IMR-90 (cell line): ENCODE measurements at regions not wholly inside any gene's neighbourhood (a gene's known extent, or its start where the extent isn't known, plus 50 kb on each side); places are given as distances from the start of the nearest gene placed in this dataset.

Source experiments
- ATAC-seq: fragments of 200-7000 bp; cut with Tn5 transposase; 2 replicates; pipeline ENCODE4 v1.9.1; 2020; ENCODE audit warnings: low read depth, mild to moderate bottlenecking, moderate library complexity
- BruUV-seq: library from RNA; stranded (reverse); fragments of 400-500 nt; replicated peaks from 2 replicates; lab custom pipeline; 2021; lab: Mats Ljungman, UMichigan
- CTCF ChIA-PET: fragments of 300-600 bp; formaldehyde crosslinking; extraction: SDS; loops from one replicate; lab custom pipeline; 2021; ENCODE audit warnings: antibody characterized with exemption; lab: Yijun Ruan, JAX
- POLR2A ChIA-PET: fragments of 300-600 bp; sonication (Branson Sonifier 250); formaldehyde crosslinking; loops from one replicate; lab custom pipeline; 2022; ENCODE audit warnings: antibody characterized with exemption; ENCODE audit not compliant: unreplicated experiment; lab: Charles Lee
- DNase-seq: peaks from one replicate; pipeline ENCODE4 v3.0.0; 2013
- H2AFZ ChIP-seq: replicated peaks from 2 replicates; pipeline ENCODE3; 2013; ENCODE audit warnings: low read length, mild to moderate bottlenecking; ENCODE audit not compliant: poor library complexity
- H2AK5ac ChIP-seq: 2 replicates; pipeline ENCODE4 v1.6.1; 2013; ENCODE audit warnings: low read depth, low read length, inconsistent platforms
- H2AK9ac ChIP-seq: replicated peaks from 2 replicates; pipeline ENCODE3; 2013; ENCODE audit warnings: mild to moderate bottlenecking, low read depth, low read length, moderate library complexity; ENCODE audit not compliant: poor library complexity
- H2BK120ac ChIP-seq: 2 replicates; pipeline ENCODE4 v1.6.1; 2013; ENCODE audit warnings: low read depth, low read length, inconsistent platforms
- H2BK15ac ChIP-seq: 3 replicates; pipeline ENCODE4 v1.6.1; 2013; ENCODE audit warnings: low read depth, low read length, inconsistent platforms
- H2BK20ac ChIP-seq: 2 replicates; pipeline ENCODE4 v1.6.1; 2013; ENCODE audit warnings: low read depth, mild to moderate bottlenecking, inconsistent platforms, low read length, moderate library complexity
- H2BK5ac ChIP-seq: 2 replicates; pipeline ENCODE4 v1.6.1; 2013; ENCODE audit warnings: mild to moderate bottlenecking, low read depth, low read length, inconsistent platforms; ENCODE audit not compliant: poor library complexity, severe bottlenecking
- H3K14ac ChIP-seq: replicated peaks from 2 replicates; pipeline ENCODE4 v1.6.1; 2013; ENCODE audit warnings: low read depth, low read length, inconsistent platforms
- H3K18ac ChIP-seq: 2 replicates; pipeline ENCODE4 v1.6.1; 2013; ENCODE audit warnings: low read depth, low read length, control low read depth
- H3K23ac ChIP-seq: 2 replicates; pipeline ENCODE4 v1.6.1; 2013; ENCODE audit warnings: low read depth, low read length, inconsistent platforms
- H3K27ac ChIP-seq: 2 replicates; pipeline ENCODE4 v1.5.1; 2013; ENCODE audit warnings: mild to moderate bottlenecking, control low read depth, low read length; ENCODE audit not compliant: insufficient read depth
- H3K27me3 ChIP-seq: 2 replicates; pipeline ENCODE4 v1.6.1; 2013; ENCODE audit warnings: low read length; ENCODE audit not compliant: control insufficient read depth, insufficient read depth
- H3K36me3 ChIP-seq: 2 replicates; pipeline ENCODE4 v1.6.1; 2013; ENCODE audit warnings: low read length, mixed read lengths; ENCODE audit not compliant: control insufficient read depth, insufficient read depth
- H3K4ac ChIP-seq: 2 replicates; pipeline ENCODE4 v1.6.1; 2013; ENCODE audit warnings: low read depth, low read length, inconsistent platforms
- H3K4me1 ChIP-seq: 2 replicates; pipeline ENCODE4 v1.6.1; 2013; ENCODE audit warnings: low read length, mixed read lengths; ENCODE audit not compliant: control insufficient read depth, insufficient read depth
- H3K4me2 ChIP-seq: 2 replicates; pipeline ENCODE4 v1.6.1; 2013; ENCODE audit warnings: low read depth, mild to moderate bottlenecking, control low read depth, low read length, moderate library complexity
- H3K4me3 ChIP-seq: 2 replicates; pipeline ENCODE4 v1.5.1; 2013; ENCODE audit warnings: low read depth, mild to moderate bottlenecking, control low read depth, low read length, moderate library complexity; ENCODE audit not compliant: insufficient read depth
- H3K56ac ChIP-seq: 2 replicates; pipeline ENCODE4 v1.6.1; 2013; ENCODE audit warnings: low read length, inconsistent platforms; ENCODE audit not compliant: insufficient read depth; ENCODE audit errors: extremely low read depth
- H3K79me1 ChIP-seq, 2 experiments: 2 replicates each; pipeline ENCODE4 v1.6.1; 2013; ENCODE audit warnings: low read length in 2 of 2, inconsistent platforms in 1 of 2, low read depth in 1 of 2
- H3K9ac ChIP-seq: 2 replicates; pipeline ENCODE4 v1.6.1; 2013; ENCODE audit warnings: low read depth, low read length, control low read depth
- H3K9me1 ChIP-seq: 2 replicates; pipeline ENCODE4 v1.6.1; 2013; ENCODE audit warnings: low read length, inconsistent platforms; ENCODE audit not compliant: insufficient read depth
- H3K9me3 ChIP-seq: 2 replicates; pipeline ENCODE4 v1.6.1; 2013; ENCODE audit warnings: low read length; ENCODE audit not compliant: control insufficient read depth, insufficient read depth
- H4K20me1 ChIP-seq: 2 replicates; pipeline ENCODE4 v1.6.1; 2013; ENCODE audit warnings: low read length, inconsistent platforms; ENCODE audit not compliant: insufficient read depth
- H4K5ac ChIP-seq: 2 replicates; pipeline ENCODE4 v1.6.1; 2013; ENCODE audit warnings: mild to moderate bottlenecking, low read depth, low read length, control low read depth
- H4K8ac ChIP-seq, 2 experiments: 2 replicates each; pipeline ENCODE4 v1.6.1; 2013; ENCODE audit warnings: low read depth in 2 of 2, low read length in 2 of 2, control low read depth in 1 of 2, inconsistent platforms in 1 of 2
- H4K91ac ChIP-seq: 2 replicates; pipeline ENCODE4 v1.6.1; 2013; ENCODE audit warnings: low read depth, low read length, inconsistent platforms; ENCODE audit not compliant: insufficient read depth
- BHLHE40 ChIP-seq: fragments of 150-350 bp; IDR thresholded peaks from 2 replicates; pipeline ENCODE4 v1.6.1; 2016; ENCODE audit warnings: mild to moderate bottlenecking, low read depth, low read length
- CEBPB ChIP-seq: IDR thresholded peaks from 2 replicates; pipeline ENCODE4 v1.6.1; 2012; ENCODE audit warnings: low read depth, low read length, improper control_type of control experiment
- CHD1 ChIP-seq: IDR thresholded peaks from 2 replicates; pipeline ENCODE4 v1.6.1; 2012; ENCODE audit warnings: low read depth, low read length, improper control_type of control experiment
- FOS ChIP-seq: fragments of 150-350 bp; IDR thresholded peaks from 2 replicates; pipeline ENCODE4 v1.6.1; 2016; ENCODE audit warnings: low read depth, low read length
- MAFK ChIP-seq: IDR thresholded peaks from 2 replicates; pipeline ENCODE4 v1.6.1; 2012; ENCODE audit warnings: low read depth, low read length, improper control_type of control experiment
- MAZ ChIP-seq: IDR thresholded peaks from 2 replicates; pipeline ENCODE4 v1.6.1; 2012; ENCODE audit warnings: low read depth, mild to moderate bottlenecking, low read length, improper control_type of control experiment, moderate library complexity, borderline replicate concordance
- MXI1 ChIP-seq: IDR thresholded peaks from 2 replicates; pipeline ENCODE4 v1.6.1; 2012; ENCODE audit warnings: low read depth, mild to moderate bottlenecking, low read length, moderate library complexity, borderline replicate concordance
- NFE2L2 ChIP-seq: fragments of 150-350 bp; IDR thresholded peaks from 2 replicates; pipeline ENCODE4 v1.6.1; 2016; ENCODE audit warnings: low read depth, mild to moderate bottlenecking, low read length
- POLR2A ChIP-seq: IDR thresholded peaks from 2 replicates; pipeline ENCODE4 v1.6.1; 2012; ENCODE audit warnings: mild to moderate bottlenecking, low read depth, low read length
- RAD21 ChIP-seq: IDR thresholded peaks from 2 replicates; pipeline ENCODE4 v1.6.1; 2012; ENCODE audit warnings: low read length, improper control_type of control experiment
- RCOR1 ChIP-seq: IDR thresholded peaks from 2 replicates; pipeline ENCODE4 v1.6.1; 2012; ENCODE audit warnings: mild to moderate bottlenecking, low read length, improper control_type of control experiment; ENCODE audit not compliant: insufficient replicate concordance
- RFX5 ChIP-seq: IDR thresholded peaks from 2 replicates; pipeline ENCODE4 v1.8.0; 2012; ENCODE audit warnings: low read depth, mild to moderate bottlenecking, low read length, moderate library complexity
- SMC3 ChIP-seq: fragments of 150-350 bp; IDR thresholded peaks from 2 replicates; pipeline ENCODE4 v1.6.1; 2016; ENCODE audit warnings: low read depth, mild to moderate bottlenecking, antibody characterized with exemption, low read length, moderate library complexity
- WGBS, 2 experiments: methylation state at CpG; one replicate each; pipeline versions ENCODE4 v1.1.5 to v1.1.7; 2013; ENCODE audit warnings: missing lambda C conversion rate in 2 of 2; ENCODE audit not compliant: insufficient read length in 1 of 2; ENCODE audit errors: extremely low coverage in 2 of 2; 5-methylcytosine and 5-hydroxymethylcytosine counted together
- dilution Hi-C: fragments of 300-500 bp; cut with HindIII; formaldehyde crosslinking; loops from one replicate; pipeline ENCODE4 v1.14.3; 2018; ENCODE audit warnings: low sequenced_read_pairs; ENCODE audit not compliant: unreplicated experiment
- in situ Hi-C: fragments of 300-500 bp; cut with MboI; formaldehyde crosslinking; loops from 3 replicates; pipeline ENCODE4 v1.14.3; 2019; ENCODE audit warnings: low sequenced_read_pairs, inconsistent platforms, mixed read lengths
- intact Hi-C: fragments of 100-400 bp; cut with micrococcal nuclease; formaldehyde crosslinking; loops from 2 replicates; pipeline ENCODE4 v1.10.0; 2022
- TF ChIP-seq, protein P1 (sequence below): fragments of 150-350 bp; IDR thresholded peaks from 2 replicates; pipeline ENCODE4 v1.6.1; 2016; ENCODE audit warnings: low read depth, mild to moderate bottlenecking, low read length, moderate library complexity, borderline replicate concordance
- TF ChIP-seq, protein P2 (sequence below): fragments of 150-350 bp; IDR thresholded peaks from 2 replicates; pipeline ENCODE4 v1.6.1; 2017; ENCODE audit warnings: mild to moderate bottlenecking, antibody characterized with exemption, low read length, low read depth
- TF ChIP-seq, protein P3 (sequence below): conservative IDR thresholded peaks from 2 replicates; pipeline ENCODE4 v1.5.1; 2012; ENCODE audit warnings: mild to moderate bottlenecking, low read depth, low read length, improper control_type of control experiment

DNA sequence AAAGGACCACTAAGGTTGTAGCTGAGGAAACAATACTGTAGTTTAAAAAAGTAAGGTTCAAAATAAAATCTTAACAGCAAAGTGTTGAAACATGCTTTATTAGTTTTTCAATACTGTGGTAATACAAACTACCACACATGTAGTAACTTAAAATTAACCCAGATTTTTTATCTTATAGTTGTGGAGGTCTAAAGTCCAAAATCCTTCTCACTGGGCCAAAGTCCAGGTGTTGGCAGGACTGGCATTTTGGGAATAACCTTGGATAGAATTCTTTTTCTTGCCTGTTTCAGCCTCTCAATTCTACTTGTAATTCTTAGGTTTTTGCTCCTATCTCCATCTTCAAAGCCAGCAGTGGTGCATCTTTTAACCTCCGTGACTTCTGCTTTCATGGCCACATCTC is 942.0 kb downstream of the TSN start:
- POLR2A ChIA-PET = no interaction called here
- ATAC-seq (no peak), DNase-seq (no peak)
- H2BK20ac ChIP-seq = no peak overlapping the region
- no peak overlapping the region for H3K9ac ChIP-seq
- H4K91ac ChIP-seq = no peak overlapping the region
- no peaks in the 10 kb centered on the region for H3K4me1 ChIP-seq
- H3K23ac ChIP-seq = no peak overlapping the region
- no peak overlapping the region for H3K27ac ChIP-seq
- in situ Hi-C loops (no loop called here), intact Hi-C loops (no loop called here), dilution Hi-C loops (no loop called here)
- no peak overlapping the region for H3K56ac ChIP-seq
- no peaks in the 10 kb centered on the region for H3K9me3 ChIP-seq
- no peaks in the 10 kb centered on the region for H4K20me1 ChIP-seq
- H3K4ac ChIP-seq = no peak overlapping the region
- no peak overlapping the region for H2AFZ ChIP-seq
- no peak overlapping the region for H3K4me2 ChIP-seq
- TF ChIP-seq MAZ (no peak), RFX5 (no peak), FOS (no peak), CEBPB (no peak), BHLHE40 (no peak), POLR2A (no peak), SMC3 (no peak), MAFK (no peak), RAD21 (no peak), NFE2L2 (no peak), MXI1 (no peak), CHD1 (no peak), RCOR1 (no peak)
- TF ChIP-seq, protein P1, sequence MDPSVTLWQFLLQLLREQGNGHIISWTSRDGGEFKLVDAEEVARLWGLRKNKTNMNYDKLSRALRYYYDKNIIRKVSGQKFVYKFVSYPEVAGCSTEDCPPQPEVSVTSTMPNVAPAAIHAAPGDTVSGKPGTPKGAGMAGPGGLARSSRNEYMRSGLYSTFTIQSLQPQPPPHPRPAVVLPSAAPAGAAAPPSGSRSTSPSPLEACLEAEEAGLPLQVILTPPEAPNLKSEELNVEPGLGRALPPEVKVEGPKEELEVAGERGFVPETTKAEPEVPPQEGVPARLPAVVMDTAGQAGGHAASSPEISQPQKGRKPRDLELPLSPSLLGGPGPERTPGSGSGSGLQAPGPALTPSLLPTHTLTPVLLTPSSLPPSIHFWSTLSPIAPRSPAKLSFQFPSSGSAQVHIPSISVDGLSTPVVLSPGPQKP = no peak
- TF ChIP-seq, protein P2, sequence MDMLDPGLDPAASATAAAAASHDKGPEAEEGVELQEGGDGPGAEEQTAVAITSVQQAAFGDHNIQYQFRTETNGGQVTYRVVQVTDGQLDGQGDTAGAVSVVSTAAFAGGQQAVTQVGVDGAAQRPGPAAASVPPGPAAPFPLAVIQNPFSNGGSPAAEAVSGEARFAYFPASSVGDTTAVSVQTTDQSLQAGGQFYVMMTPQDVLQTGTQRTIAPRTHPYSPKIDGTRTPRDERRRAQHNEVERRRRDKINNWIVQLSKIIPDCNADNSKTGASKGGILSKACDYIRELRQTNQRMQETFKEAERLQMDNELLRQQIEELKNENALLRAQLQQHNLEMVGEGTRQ = no peak
- TF ChIP-seq, protein P3, sequence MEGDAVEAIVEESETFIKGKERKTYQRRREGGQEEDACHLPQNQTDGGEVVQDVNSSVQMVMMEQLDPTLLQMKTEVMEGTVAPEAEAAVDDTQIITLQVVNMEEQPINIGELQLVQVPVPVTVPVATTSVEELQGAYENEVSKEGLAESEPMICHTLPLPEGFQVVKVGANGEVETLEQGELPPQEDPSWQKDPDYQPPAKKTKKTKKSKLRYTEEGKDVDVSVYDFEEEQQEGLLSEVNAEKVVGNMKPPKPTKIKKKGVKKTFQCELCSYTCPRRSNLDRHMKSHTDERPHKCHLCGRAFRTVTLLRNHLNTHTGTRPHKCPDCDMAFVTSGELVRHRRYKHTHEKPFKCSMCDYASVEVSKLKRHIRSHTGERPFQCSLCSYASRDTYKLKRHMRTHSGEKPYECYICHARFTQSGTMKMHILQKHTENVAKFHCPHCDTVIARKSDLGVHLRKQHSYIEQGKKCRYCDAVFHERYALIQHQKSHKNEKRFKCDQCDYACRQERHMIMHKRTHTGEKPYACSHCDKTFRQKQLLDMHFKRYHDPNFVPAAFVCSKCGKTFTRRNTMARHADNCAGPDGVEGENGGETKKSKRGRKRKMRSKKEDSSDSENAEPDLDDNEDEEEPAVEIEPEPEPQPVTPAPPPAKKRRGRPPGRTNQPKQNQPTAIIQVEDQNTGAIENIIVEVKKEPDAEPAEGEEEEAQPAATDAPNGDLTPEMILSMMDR = no peak
- WGBS, 2 experiments = 60% methylated on average over 1 of the region's 1 CpG; no CpG with 5 or more reads in 1 of the 2 experiments
- H4K5ac ChIP-seq = no peak overlapping the region
- no peak overlapping the region for H4K8ac ChIP-seq
- no peak overlapping the region for H2AK9ac ChIP-seq
- CTCF ChIA-PET = no interaction called here
- no peaks in the 10 kb centered on the region for H3K36me3 ChIP-seq
- no peak overlapping the region for H2BK5ac ChIP-seq
- no peak overlapping the region for H3K4me3 ChIP-seq
- no peaks in the 10 kb centered on the region for H3K9me1 ChIP-seq
- BruUV-seq = no TSS peak
- H2BK120ac ChIP-seq = no peak overlapping the region
- H2AK5ac ChIP-seq = no peak overlapping the region
- H3K18ac ChIP-seq = no peak overlapping the region
- no peak overlapping the region for H3K14ac ChIP-seq
- no peak overlapping the region for H2BK15ac ChIP-seq
- H3K79me1 ChIP-seq = no peaks in the 10 kb centered on the region
- H3K27me3 ChIP-seq = no peaks in the 10 kb centered on the region
